HG02623 (cell line): ENCODE measurements at regions not wholly inside any gene's neighbourhood (a gene's known extent, or its start where the extent isn't known, plus 50 kb on each side); places are given as distances from the start of the nearest gene placed in this dataset.

ENCODE experiments used
- ATAC-seq: cut with Tn5 transposase; IDR thresholded peaks from one replicate; pipeline ENCODE4 v1.9.1; 2021; ENCODE audit warnings: moderate library complexity; ENCODE audit not compliant: unreplicated experiment

DNA sequence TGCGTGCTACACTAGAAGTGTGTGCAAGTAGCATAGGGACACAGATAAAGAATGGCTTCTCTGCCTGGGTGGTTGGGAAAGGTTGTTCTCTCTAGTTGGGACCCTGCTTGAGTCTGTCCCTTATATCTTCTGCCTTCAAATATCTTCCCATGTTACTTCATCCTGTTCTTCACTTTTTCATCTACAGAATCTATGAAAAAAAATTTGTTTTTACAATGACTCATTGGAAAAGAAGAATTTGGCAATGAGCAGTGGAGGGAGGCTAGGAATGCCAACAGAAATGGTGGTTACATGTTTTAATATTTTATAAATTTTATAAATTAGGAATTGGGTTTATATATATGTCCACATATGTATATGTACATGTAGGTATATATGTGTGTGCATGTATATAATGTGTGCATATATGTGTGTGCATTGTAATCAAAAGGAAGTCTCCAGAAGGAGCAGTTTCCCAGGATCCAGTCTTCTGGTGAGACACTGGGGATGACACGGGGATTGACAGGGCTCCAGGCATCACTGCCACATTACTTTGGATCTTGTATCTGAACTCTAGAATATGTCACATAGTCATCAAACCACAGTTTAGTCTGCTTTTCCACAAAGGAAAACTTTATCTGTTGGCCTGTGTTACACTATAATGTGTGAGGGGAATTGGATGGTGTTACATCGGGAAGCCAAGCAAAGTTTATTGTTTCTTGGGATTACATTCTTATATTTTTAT, 75.3 kb upstream of the RIPOR2 start:
- no peak for ATAC-seq

DNA sequence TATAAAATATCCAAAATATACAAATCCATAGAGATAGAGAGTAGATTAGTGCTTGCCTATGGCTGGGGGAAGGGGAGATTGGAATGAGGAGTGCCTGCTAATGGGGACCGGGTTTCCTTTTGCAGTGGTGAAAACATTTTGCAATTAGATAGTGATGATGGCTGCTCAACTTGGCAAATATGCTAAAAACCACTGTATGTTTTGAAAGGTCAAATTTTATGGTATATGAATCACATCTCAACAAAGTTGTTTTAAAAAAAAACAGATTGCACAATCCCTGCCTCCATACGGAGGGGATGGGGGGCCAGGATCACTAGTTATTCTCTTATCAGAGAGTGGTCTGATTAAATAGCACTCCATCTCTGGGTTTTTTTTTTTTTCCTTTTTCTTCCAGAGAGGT, 76.9 kb upstream of the RIPOR2 start:
- no peak for ATAC-seq

DNA sequence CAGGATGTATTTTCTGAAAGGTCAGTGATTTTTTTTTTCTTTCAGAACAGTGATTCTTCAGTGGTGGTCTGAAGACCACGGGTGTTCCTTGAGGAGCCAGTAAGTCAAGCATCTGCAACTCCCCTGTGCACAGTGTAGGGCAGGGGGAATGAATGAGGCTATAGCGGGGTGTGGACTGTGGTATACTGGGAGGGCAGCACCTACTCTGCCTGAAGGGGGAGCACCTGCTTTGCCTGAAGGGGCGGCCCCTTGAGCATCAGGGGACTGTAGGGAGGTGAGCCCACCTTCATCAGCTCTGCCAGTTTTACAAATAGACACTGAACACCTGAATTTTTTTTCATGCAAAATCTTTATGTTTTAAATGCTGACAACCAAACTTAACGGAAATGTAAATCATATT, 77.5 kb upstream of the RIPOR2 start:
- no peak for ATAC-seq

DNA sequence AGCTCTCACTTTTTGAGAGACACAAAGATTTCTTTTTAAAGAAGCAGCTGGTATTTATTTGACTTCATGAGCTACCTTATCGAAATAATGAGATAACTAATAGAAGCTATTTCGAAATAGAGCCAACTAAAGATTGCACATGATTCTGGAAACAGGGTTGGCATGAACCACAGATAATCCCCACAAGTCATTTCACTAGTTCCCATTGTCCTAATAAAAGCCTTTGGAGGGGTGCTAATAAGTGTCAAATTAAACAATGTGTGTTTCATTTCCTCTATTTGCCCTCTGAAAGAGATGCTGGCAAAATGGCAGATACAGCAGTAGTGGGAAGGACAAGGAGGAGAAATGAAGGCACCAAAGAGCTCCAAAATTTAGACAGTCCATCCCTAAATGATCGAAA, 78.6 kb upstream of the RIPOR2 start:
- ATAC-seq: no peak

DNA sequence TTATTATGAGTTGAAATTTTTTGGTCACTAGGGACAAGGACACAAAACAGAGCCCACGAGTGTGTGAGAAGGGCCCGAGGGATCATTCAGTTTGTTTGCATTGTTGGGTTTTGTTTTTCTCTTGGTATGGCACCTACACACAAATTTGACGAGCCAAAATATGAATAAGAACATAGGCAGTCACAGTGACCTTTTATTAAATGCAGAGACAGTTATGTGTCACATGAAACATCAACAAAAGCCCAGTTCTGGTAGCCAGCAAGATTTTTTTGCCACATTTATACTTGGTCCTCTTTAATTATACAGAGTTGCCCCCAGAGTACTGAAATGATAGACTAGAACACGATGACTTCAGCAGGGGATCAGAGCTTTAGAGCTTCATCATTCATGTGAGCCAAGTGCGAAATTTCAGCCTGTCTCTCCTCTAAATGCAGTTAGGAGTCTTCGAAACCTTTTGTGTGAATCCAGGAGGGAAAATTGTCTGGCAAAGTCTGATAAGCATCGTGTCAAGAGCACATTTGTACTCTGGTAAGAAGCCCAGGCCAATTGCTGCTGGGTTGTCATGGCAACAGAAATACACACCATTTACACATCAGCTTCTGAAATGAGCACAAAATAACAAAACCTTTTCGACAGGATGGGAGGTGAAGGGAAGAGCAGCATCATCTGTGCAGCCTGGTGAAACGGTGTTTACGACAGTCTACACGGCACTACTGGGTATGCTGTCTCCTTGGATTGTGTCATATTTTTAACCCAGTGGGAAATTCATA, 79.2 kb upstream of the RIPOR2 start:
- no peak for ATAC-seq

DNA sequence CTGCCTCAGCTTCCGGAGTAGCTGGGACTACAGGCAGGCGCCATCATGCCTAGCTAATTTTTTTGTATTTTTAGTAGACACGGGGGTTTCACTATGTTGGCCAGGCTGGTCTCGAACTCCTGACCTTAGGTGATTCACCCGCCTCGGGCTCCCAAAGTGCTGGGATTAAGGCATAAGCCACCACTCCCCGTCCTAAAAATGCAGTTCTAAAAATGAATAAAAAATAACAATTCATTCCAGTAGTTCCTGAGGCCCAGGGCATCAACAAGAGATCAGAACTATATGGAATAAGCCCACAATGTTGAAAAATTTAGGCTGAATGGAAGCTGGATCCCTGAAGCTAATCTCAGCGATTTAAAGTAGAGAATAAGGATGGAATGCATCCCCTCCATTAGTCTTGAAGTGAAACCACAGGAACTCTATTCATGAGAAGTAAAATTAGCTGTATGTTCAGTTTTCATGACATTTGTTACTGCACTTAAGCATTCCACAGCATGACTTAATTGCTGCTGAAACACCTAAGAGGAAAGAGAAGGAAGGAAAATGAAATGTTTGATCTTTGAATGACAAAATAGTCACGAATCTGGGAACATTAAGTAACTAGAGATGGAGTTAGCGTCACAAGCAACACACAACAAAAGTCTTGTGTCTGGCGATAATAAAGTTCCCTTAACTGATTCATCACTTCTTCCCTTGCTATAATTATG, 80.4 kb upstream of the RIPOR2 start:
- no peak for ATAC-seq

DNA sequence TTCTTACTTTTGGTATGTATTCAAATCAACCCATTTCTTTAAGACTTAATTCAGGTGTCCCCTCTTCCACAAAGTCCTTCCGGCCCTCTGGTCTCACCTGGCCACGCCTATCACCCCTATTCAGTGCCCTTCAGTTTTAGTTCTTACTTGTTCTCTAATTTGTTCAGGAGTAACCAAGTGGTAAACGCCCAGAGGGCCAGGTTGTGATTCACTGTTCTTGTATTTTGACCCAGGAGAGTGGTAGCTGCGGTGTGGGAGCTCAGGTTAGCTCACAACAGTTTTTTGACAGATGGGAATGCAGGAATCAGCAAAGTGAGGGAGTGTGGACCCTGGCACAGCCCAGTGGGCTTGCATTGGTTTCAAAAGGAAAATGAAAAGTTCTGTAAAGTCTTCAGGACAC, 81.7 kb upstream of the RIPOR2 start:
- ATAC-seq: no peak

DNA sequence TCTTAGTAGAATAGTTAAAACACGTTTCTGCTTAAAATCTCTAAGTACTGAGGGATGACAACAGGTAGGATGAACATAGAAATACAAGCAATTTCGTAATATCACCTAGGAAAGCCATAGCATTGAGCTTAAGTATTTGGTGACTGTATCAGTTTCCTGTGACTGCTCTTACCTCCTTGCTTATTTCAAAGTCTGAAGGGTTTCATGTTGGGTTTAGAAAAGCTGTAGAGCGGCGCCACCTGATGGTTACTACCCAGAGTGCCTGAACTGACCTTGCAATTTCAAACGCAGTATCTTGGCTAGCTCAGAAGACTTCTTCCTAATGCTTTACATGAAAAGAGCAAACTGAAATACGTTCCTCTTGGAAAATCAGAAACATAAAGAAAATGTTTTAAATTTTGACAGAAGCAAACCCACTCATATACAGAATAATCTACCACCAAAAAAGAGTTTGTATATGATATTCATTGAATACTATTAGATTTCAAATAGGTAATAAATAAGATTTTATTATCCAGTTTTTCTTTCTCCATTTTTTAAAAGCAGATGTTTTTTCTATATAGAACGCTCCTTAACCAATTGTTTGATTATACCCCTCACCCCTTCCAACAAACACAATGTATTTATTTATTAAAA, 82.3 kb upstream of the RIPOR2 start:
- ATAC-seq: peak; percentile 73

DNA sequence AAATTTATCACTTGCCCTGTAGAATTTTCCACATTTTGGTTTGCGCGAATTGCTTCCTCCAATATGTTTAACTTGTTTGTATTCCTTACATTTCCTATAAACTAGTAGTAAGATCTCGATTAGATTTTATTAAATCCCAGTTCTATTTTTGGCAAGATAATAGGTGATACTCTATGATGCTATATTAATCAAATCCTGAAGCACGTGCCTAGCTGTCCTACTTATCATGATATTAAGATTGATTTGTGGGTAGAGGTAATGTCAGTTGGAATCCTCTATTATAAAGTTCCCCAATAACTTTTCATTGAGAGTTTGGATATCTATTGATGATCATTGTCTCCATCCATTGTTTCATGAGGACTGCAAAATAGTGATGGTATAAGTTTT, 82.8 kb upstream of the RIPOR2 start:
- ATAC-seq: no peak

DNA sequence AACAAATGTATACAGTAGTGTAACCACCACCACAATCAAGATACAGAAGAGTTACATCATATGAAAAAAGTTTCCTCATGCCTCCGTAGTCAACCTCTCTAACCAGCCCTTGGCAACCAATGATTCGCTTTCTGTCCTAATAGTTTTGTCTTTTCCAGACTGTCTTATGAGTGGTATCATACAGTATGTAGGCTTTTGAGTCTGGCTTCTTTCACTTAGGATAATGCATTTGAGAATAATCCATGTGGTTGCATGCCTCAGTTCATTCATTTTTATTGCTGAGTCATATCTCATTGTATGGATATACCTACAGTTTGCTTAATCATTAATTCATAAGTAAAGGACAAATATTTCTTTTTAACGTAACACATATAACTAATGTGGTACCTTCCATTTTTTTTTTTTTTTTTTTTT, 86.4 kb upstream of the RIPOR2 start:
- ATAC-seq: no peak

DNA sequence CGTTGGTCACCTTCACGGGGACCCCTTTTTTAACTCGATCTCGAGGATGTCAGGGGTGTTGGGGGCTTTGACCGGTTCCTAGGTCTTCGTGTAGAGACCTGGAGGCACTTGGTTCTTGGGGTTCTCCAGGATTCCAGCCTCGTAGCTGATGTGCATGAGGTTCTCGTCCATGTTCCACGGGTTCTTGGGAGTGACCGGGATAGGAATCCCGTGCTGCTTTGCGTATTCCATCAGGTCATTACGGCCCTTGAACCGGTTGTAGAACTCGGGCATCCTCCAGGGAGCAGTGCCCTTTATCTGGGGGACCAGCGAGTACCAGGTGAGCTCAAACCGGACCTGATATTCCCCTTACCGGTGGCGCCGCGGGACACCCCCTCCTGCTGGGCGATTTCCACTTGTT, 88.0 kb upstream of the RIPOR2 start:
- ATAC-seq: no peak

DNA sequence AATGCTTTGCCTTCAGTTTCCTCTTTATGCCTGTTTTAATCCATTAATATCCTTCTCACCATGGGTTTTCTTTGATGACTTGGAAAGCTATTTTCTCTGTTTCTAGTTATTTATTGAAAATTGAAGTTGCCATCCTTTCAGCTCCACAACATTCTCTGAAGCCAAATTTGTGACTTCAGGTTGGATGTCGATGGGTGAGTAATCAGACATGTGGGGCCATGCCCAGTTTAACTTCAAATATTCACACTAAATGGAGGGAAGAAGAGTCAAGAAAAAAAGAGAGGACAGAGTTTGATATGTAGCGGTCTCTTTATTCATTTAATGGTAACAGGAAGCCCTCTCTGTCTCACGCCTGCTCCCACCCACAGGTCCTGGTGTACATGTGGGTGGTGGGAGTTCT, 89.1 kb upstream of the RIPOR2 start:
- ATAC-seq: no peak

DNA sequence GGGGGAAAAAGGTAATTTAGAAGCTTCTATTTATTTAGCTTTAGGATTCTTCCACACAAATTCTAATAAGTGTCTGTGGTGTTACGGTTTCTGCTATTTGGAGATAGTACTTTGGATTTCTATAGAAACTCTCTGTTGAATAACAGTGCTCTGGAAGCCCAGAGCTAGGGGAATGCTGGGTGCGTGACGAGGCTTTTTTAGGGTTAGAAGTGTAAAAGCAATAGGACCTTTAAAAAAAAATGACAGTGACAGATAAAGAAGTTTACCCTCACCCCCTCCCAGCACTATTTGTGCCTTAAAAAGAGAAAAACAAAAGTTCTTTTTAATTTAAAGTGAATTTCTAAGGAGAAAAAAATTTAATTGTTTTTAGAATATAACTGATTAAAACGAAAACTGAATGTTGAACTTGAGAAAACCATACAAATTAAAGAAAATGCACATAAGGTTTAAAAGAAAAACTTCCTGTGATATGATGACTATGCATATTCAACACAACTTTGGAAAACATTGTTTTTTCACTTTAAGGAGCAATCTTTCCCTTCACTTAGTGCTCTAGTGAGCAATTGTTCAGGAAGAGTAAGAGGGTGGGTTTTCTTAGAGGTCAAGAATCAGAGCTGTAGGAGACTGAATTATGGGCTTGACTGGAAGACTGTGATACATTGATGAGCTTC, 89.6 kb upstream of the RIPOR2 start:
- no peak for ATAC-seq

DNA sequence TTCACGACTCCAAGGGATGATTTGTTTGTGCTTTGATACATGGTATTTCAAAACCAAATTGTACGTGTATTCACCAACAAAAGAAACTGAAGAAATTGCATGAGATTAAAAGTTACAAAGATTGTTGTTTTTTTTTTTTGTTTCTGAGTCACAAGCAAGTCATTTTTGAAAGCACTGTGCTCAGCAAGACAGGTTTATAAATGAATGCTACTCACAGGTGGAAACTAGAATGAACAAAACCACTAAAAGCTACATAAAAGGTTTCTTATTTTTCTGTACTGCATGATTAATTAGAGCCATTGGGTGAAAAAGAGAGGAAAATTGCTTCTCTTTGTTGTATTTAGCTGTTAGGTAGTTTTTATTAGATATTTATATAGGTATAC, 90.2 kb upstream of the RIPOR2 start:
- no peak for ATAC-seq

DNA sequence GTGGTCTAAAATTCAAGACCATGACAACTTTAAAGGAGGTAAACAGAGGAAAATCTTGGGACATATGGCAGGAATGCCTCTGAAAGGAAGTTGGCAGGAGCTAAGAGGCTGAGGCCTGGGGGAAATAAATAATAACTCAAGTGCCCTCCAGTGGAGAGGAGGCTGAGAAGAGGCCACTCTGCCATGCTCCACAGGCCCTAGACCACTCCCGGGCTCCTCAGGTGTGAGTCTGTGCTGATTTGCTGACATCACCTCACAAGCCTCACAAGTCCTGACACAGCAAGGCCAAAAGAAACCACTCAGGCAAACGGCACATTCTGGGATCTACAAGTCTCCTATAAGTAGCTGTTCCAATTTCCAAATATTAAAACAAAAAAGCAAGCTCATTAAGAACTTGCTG, 91.0 kb upstream of the RIPOR2 start:
- ATAC-seq: no peak

DNA sequence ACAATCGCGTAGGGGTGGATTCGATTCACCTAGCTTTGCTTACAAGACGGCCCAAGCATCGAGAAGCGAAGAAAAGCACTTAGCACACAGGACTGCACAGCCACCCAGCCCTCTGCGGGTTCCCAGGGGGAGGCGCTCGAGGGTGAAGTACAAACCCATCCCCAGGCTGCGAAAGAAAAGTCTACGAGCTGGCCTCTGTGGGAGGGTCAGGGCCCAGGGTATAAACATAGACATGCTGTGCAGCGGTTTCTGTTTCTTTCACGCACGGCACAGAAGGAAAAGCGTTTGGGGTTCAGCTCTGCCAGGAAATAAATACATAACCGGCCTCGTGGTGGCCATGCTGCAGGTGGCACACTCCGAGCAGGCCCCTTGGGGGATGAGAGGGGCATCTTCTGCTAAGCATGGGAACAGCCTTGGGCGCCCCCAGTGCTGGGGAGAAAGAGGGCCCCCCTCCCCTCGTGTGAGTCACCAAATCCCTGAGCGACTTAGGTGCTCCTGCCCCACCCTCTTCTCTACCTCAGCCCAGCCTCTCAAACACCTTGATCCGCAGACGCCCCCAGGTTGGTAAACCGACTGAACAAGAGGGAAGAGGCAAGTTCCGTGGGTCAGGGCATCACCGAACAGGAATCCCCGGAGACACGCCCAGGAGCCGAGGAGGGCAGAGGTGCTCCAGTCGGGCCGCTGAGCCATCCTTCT, 91.6 kb upstream of the RIPOR2 start:
- peak; percentile 90 for ATAC-seq

DNA sequence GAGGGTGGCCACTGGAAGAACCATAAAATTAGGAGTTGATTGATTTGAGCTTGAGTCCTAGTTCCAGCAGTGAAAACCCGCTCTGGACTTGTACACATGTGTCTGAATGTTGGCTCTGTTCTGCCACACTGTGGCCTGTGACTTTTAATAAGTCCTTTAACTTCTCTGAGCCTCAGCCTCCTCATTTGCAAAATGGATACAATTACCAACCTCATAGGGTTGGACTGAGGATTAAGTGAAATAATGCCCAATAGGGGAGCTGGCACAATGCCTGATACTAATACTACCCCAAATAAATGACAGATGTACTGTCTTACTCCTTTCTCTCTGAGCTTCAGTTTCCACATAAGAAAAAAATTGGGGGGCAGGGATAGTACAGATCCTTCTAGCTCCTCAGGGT, 92.6 kb upstream of the RIPOR2 start:
- ATAC-seq: no peak

DNA sequence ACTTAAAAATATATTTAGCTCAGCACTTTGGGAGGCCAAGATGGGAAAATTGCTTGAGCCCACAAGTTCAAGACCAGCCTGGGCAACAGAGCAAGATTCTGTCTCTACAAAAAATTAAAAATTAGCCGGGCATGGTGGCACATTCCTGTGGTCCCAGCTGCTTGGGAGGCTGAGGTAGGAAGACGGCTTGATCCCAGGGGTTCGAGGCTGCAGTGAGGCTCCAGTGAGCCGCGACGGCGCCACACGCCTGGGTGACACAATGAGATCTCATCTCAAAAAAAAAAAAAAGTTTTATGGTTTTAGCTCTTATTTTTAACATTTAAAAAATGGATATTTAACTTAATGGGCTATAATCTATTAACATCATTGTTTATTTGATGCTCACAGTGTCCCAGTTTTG, 97.2 kb upstream of the RIPOR2 start:
- no peak for ATAC-seq

DNA sequence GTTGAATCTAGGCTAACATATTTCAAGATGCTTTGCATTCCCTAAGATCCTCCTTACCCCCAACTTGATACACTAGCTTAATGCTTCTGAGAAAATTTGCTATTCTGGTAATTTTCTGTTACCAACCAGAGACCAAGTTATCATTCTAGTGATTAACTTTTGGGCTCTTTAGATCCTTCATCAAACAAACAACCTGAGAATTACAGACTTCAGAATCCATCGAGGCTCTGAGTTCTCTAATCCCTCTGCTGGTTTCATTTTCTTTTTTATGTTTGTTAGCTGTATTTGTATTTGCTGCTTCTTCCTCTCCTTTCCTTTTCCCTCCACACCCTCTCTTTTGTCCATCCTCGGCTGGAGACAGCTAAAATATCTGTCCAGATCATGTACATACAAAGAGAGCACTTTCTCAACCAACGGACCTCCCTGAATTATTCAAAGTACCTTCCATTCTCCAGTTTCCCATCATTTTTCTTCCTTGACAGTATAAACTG, 98.7 kb upstream of the RIPOR2 start:
- no peak for ATAC-seq

DNA sequence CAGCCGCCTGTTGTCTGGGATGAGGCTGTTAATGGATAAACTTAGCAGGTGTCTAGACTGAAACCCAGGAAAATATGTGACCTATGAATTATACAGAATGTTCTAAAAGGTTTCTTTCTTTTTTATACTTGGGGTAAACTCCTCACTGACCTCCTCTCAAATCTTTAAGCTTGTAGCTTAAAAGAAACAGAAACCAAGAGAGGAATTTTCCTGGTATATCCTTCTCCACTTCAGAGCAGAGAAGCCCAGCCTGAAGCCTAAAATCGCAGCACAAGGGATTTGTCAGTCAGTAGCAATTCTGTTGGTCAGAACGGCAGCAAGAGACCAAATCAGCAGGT, 99.4 kb upstream of the RIPOR2 start:
- no peak for ATAC-seq
